ENCODE measurements at regions not wholly inside any gene's neighbourhood (a gene's known extent, or its start where the extent isn't known, plus 50 kb on each side); places are given as distances from the start of the nearest gene placed in this dataset.
"Not testable (repeated sequence)": the region's sequence is repeated elsewhere in the genome, so short reads cannot be mapped to it uniquely, and the experiment has no call there.

- DNase-seq = no peak
Observed at GRCh38 chr1:100597061-100597741, 59.3 kb downstream of the GPR88 start.

- no peak for DNase-seq
Observed at GRCh38 chr1:100597784-100598183, 59.8 kb downstream of the GPR88 start.

- not testable (repeated sequence) for DNase-seq
Observed at GRCh38 chr1:100600377-100600776, 62.4 kb downstream of the GPR88 start.

GRCh38 chr1:100602028-100602427 is 64.1 kb downstream of the GPR88 start:
- DNase-seq = not testable (repeated sequence)

GRCh38 chr1:100604372-100604771 is 66.4 kb downstream of the GPR88 start:
- DNase-seq = no peak

GRCh38 chr1:100606438-100606837 is 68.5 kb downstream of the GPR88 start:
- DNase-seq = no peak

- DNase-seq = no peak
Observed at GRCh38 chr1:100607628-100608240, 69.8 kb downstream of the GPR88 start.

- DNase-seq = no peak
Observed at GRCh38 chr1:100609849-100610248, 71.9 kb downstream of the GPR88 start.

- no peak for DNase-seq
Observed at GRCh38 chr1:100611086-100611485, 73.1 kb downstream of the GPR88 start.

GRCh38 chr1:100612540-100612939 is 74.6 kb downstream of the GPR88 start:
- DNase-seq = no peak

- DNase-seq = no peak
Observed at GRCh38 chr1:100613817-100614559, 76.0 kb downstream of the GPR88 start.

- DNase-seq = no peak
Observed at GRCh38 chr1:100614570-100614969, 76.6 kb downstream of the GPR88 start.

- no peak for DNase-seq
Observed at GRCh38 chr1:100615686-100616085, 77.7 kb downstream of the GPR88 start.

- DNase-seq = no peak
Observed at GRCh38 chr1:100616121-100616621, 78.2 kb downstream of the GPR88 start.

- DNase-seq = no peak
Observed at GRCh38 chr1:100622037-100622436, 84.1 kb downstream of the GPR88 start.

- no peak for DNase-seq
Observed at GRCh38 chr1:100622506-100622905, 84.6 kb downstream of the GPR88 start.

GRCh38 chr1:100622966-100623762 is 85.2 kb downstream of the GPR88 start:
- no peak for DNase-seq

GRCh38 chr1:100624886-100625610 is 87.1 kb downstream of the GPR88 start:
- DNase-seq = no peak

- peak; percentile 37 for DNase-seq
Observed at GRCh38 chr1:100626397-100626796, 88.5 kb downstream of the GPR88 start.

- peak; percentile 42 for DNase-seq
Observed at GRCh38 chr1:100627054-100627716, 89.2 kb downstream of the GPR88 start.

GRCh38 chr1:100627936-100628335 is 90.0 kb downstream of the GPR88 start:
- peak; percentile 55 for DNase-seq

GRCh38 chr1:100628631-100629081 is 90.7 kb downstream of the GPR88 start:
- peak; percentile 52 for DNase-seq

Data from KG1 (cell line).